ENCODE measurements at regions not wholly inside any gene's neighbourhood (a gene's known extent, or its start where the extent isn't known, plus 50 kb on each side); places are given as distances from the start of the nearest gene placed in this dataset.

- Mint-ChIP-seq H3K36me3 (ENCODE audit: insufficient read depth in 1 of 3, low read depth in 3 of 3) (no peaks in the 10 kb centered on the region), H3K27me3 (ENCODE audit: low read depth) (no peaks in the 10 kb centered on the region; the same call in 1 of the 2 replicates), H3K9me3 (no peaks in the 10 kb centered on the region; a peak in 1 of 5 replicates), H3K27ac (no peak overlapping the region), H3K4me3 (no peak overlapping the region), H3K4me1 (no peaks in the 10 kb centered on the region)
- WGBS (ENCODE audit: extremely low coverage, insufficient read length, low lambda C conversion rate), result no CpG with 5 or more reads among the region's 2 CpGs
- H4K8ac ChIP-seq (replicated peaks; ENCODE audit: insufficient read length, low read depth, low read length), result no peak overlapping the region
- no peak overlapping the region for H3K23ac ChIP-seq (ENCODE audit: insufficient read length, low read depth, low read length)
- DNase-seq, result no peak
- no peak overlapping the region for H4K5ac ChIP-seq (ENCODE audit: insufficient read length, low read depth, low read length)
- H3K27ac ChIP-seq (ENCODE audit: insufficient read length, low read depth, low read length), result no peak overlapping the region
- H2AFZ ChIP-seq (ENCODE audit: low read length), result no peak overlapping the region
- no peak overlapping the region for H3K56ac ChIP-seq (ENCODE audit: insufficient read length, low read depth, low read length)
- H3K4me1 ChIP-seq (ENCODE audit: insufficient read depth, low read length), result no peaks in the 10 kb centered on the region
- H2BK12ac ChIP-seq (ENCODE audit: insufficient read length, low read depth, low read length), result no peak overlapping the region
- no peaks in the 10 kb centered on the region for H3K27me3 ChIP-seq (ENCODE audit: insufficient read depth, low read length)
- H3K18ac ChIP-seq (ENCODE audit: insufficient read length, low read depth, low read length), result no peak overlapping the region
- H3K23me2 ChIP-seq (ENCODE audit: insufficient read length, low read depth, low read length, poor library complexity, severe bottlenecking), result no peaks in the 10 kb centered on the region
- H3K4ac ChIP-seq (ENCODE audit: low read depth, low read length), result no peak overlapping the region
- H4K91ac ChIP-seq (ENCODE audit: insufficient read length, low read depth, low read length), result no peak overlapping the region
- no peaks in the 10 kb centered on the region for H3K9me3 ChIP-seq (ENCODE audit: control insufficient read depth, low read depth, low read length)
- no peak for TF ChIP-seq CTCF (conservative IDR thresholded peaks at IDR 0.05)
- no peak overlapping the region for H3T11ph ChIP-seq (ENCODE audit: low read length)
- H2BK5ac ChIP-seq (ENCODE audit: insufficient read length, low read length), result no peak overlapping the region
- no peaks in the 10 kb centered on the region for H4K20me1 ChIP-seq (ENCODE audit: control insufficient read depth, insufficient read depth, insufficient read length)
- no peak overlapping the region for H3K9ac ChIP-seq (ENCODE audit: extremely low read depth, insufficient read length, low read length)
- H3K79me1 ChIP-seq (ENCODE audit: insufficient read depth, low read depth, low read length, poor library complexity, severe bottlenecking), result no peaks in the 10 kb centered on the region
- no peak overlapping the region for H2BK120ac ChIP-seq (ENCODE audit: low read depth, low read length, poor library complexity, severe bottlenecking)
- no peak overlapping the region for H2BK20ac ChIP-seq (ENCODE audit: low read depth, low read length, poor library complexity, severe bottlenecking)
- no peak overlapping the region for H2BK15ac ChIP-seq (ENCODE audit: low read depth, low read length)
- H3K4me2 ChIP-seq (ENCODE audit: insufficient read depth, insufficient read length, low read length), result no peak overlapping the region
- no peak overlapping the region for H3K14ac ChIP-seq (ENCODE audit: insufficient read depth, low read length)
- no peaks in the 10 kb centered on the region for H3K79me2 ChIP-seq (ENCODE audit: insufficient read depth, low read length)
- H2AK5ac ChIP-seq (ENCODE audit: insufficient read length, low read length), result no peak overlapping the region
These were observed 633.5 kb downstream of the KCNJ3 start for GRCh38 chr2:155332016-155332415.

Measured in H9 (cell line).